GM23338 (cell line): ENCODE measurements at regions not wholly inside any gene's neighbourhood (a gene's known extent, or its start where the extent isn't known, plus 50 kb on each side); places are given as distances from the start of the nearest gene placed in this dataset.
"Not testable (repeated sequence)": the region's sequence is repeated elsewhere in the genome, so short reads cannot be mapped to it uniquely, and the experiment has no call there.

ENCODE experiments used
- ATAC-seq: fragments of 200-7000 bp; cut with Tn5 transposase; 3 replicates; pipeline ENCODE4 v1.9.1; 2020
- DNase-seq: peaks from one replicate; pipeline ENCODE4 v3.0.0-alpha.2; 2015; ENCODE audit warnings: low spot score
- H2AFZ ChIP-seq: fragments of 200-600 bp; sonication (generic); 2 replicates; pipeline ENCODE4 v1.8.0; 2016; ENCODE audit warnings: antibody characterized with exemption, mild to moderate bottlenecking, moderate library complexity
- H3F3A ChIP-seq: fragments of 200-600 bp; sonication (generic); replicated peaks from 2 replicates; pipeline ENCODE4 v1.8.0; 2017; ENCODE audit warnings: antibody characterized with exemption, mixed run types, low read depth
- H3K27ac ChIP-seq: fragments of 200-600 bp; sonication (generic); 2 replicates; pipeline ENCODE4 v1.6.1; 2016; ENCODE audit warnings: low read depth
- H3K27me3 ChIP-seq: fragments of 200-600 bp; sonication (generic); 2 replicates; pipeline ENCODE4 v1.8.0; 2016; ENCODE audit warnings: mild to moderate bottlenecking, mixed run types, moderate library complexity; ENCODE audit not compliant: insufficient read depth
- H3K36me3 ChIP-seq: fragments of 200-600 bp; sonication (generic); 2 replicates; pipeline ENCODE4 v1.8.0; 2016; ENCODE audit warnings: mild to moderate bottlenecking; ENCODE audit not compliant: insufficient read depth
- H3K4me1 ChIP-seq: fragments of 200-600 bp; sonication (generic); 2 replicates; pipeline ENCODE4 v1.8.0; 2016; ENCODE audit warnings: mild to moderate bottlenecking, moderate library complexity; ENCODE audit not compliant: insufficient read depth
- H3K4me2 ChIP-seq: fragments of 200-600 bp; sonication (generic); 2 replicates; pipeline ENCODE4 v1.7.1; 2017; ENCODE audit warnings: mixed run types
- H3K4me3 ChIP-seq: fragments of 200-600 bp; sonication (generic); 2 replicates; pipeline ENCODE4 v1.6.1; 2016; ENCODE audit warnings: mixed run types
- H3K79me2 ChIP-seq: fragments of 200-600 bp; sonication (generic); replicated peaks from 2 replicates; pipeline ENCODE4 v1.8.0; 2017; ENCODE audit warnings: mild to moderate bottlenecking; ENCODE audit not compliant: insufficient read depth
- H3K9me2 ChIP-seq: fragments of 200-600 bp; sonication (generic); 2 replicates; pipeline ENCODE4 v1.8.0; 2017; ENCODE audit not compliant: insufficient read depth
- H4K20me1 ChIP-seq: fragments of 200-600 bp; sonication (generic); replicated peaks from 2 replicates; pipeline ENCODE4 v1.8.0; 2017; ENCODE audit warnings: mild to moderate bottlenecking; ENCODE audit not compliant: insufficient read depth
- H3K27ac Mint-ChIP-seq: 2 replicates; pipeline ENCODE4 v1.8.0; 2020; ENCODE audit warnings: inconsistent platforms, mild to moderate bottlenecking, moderate library complexity, mixed read lengths
- H3K27me3 Mint-ChIP-seq: 3 replicates; pipeline ENCODE4 v1.8.0; 2022; ENCODE audit warnings: low read depth, mild to moderate bottlenecking, moderate library complexity, mixed read lengths, inconsistent platforms; ENCODE audit not compliant: insufficient read depth, poor library complexity
- H3K36me3 Mint-ChIP-seq: 3 replicates; pipeline ENCODE4 v1.8.0; 2021; ENCODE audit warnings: low read depth, mild to moderate bottlenecking, inconsistent platforms, moderate library complexity, mixed read lengths
- H3K4me1 Mint-ChIP-seq: 3 replicates; pipeline ENCODE4 v1.8.0; 2020; ENCODE audit warnings: mild to moderate bottlenecking, inconsistent platforms, mixed read lengths
- H3K4me3 Mint-ChIP-seq: 3 replicates; pipeline ENCODE4 v1.8.0; 2021; ENCODE audit warnings: moderate library complexity, mild to moderate bottlenecking, inconsistent platforms, mixed read lengths
- H3K9me3 Mint-ChIP-seq: 3 replicates; pipeline ENCODE4 v1.8.0; 2020; ENCODE audit warnings: moderate library complexity, mild to moderate bottlenecking, inconsistent platforms, mixed read lengths
- CREB1 ChIP-seq: fragments of 250-450 bp; sonication (Bioruptor Pico); IDR thresholded peaks from 2 replicates; pipeline ENCODE4 v1.5.0; 2020; ENCODE audit warnings: low read depth, mild to moderate bottlenecking, moderate library complexity
- EZH2 ChIP-seq: fragments of 200-600 bp; sonication (generic); IDR thresholded peaks from one replicate; pipeline ENCODE4 v1.8.0; 2017; ENCODE audit warnings: antibody characterized with exemption, mild to moderate bottlenecking, low read depth; ENCODE audit not compliant: unreplicated experiment
- EZH2phosphoT487 ChIP-seq: fragments of 200-600 bp; sonication (generic); IDR thresholded peaks from one replicate; pipeline ENCODE4 v1.8.1; 2018; ENCODE audit warnings: antibody characterized with exemption; ENCODE audit not compliant: unreplicated experiment
- JUNB ChIP-seq: IDR thresholded peaks from one replicate; pipeline ENCODE4 v1.6.1; 2016; ENCODE audit warnings: antibody characterized with exemption; ENCODE audit not compliant: unreplicated experiment
- NANOG ChIP-seq: IDR thresholded peaks from 2 replicates; pipeline ENCODE4 v1.6.1; 2016; ENCODE audit warnings: antibody characterized with exemption, borderline replicate concordance
- POLR2AphosphoS5 ChIP-seq: IDR thresholded peaks from 2 replicates; pipeline ENCODE4 v1.6.1; 2016; ENCODE audit warnings: antibody characterized with exemption, low read depth
- STAT1 ChIP-seq: IDR thresholded peaks from one replicate; pipeline ENCODE4 v1.6.1; 2016; ENCODE audit warnings: antibody characterized with exemption; ENCODE audit not compliant: unreplicated experiment
- ZNF114 ChIP-seq: fragments of 250-450 bp; sonication (Bioruptor Pico); IDR thresholded peaks from 2 replicates; pipeline ENCODE4 v1.5.0; 2020; ENCODE audit warnings: mild to moderate bottlenecking, moderate library complexity
- ZNF331 ChIP-seq: fragments of 250-450 bp; sonication (Bioruptor Pico); IDR thresholded peaks from 2 replicates; pipeline ENCODE4 v1.5.0; 2020; ENCODE audit warnings: low read depth, mild to moderate bottlenecking, moderate library complexity
- TF ChIP-seq, protein P1 (sequence below), 2 experiments: fragments of 200-600 bp in 1 of 2; sonication (generic) in 1 of 2; conservative IDR thresholded peaks; 2 replicates each; pipeline versions ENCODE4 v1.5.1 to v1.6.1; 2016 to 2017; ENCODE audit warnings: antibody characterized with exemption in 2 of 2, low read depth in 2 of 2, mild to moderate bottlenecking in 2 of 2, moderate library complexity in 1 of 2
- TF ChIP-seq, protein P2 (sequence below): IDR thresholded peaks from 2 replicates; pipeline ENCODE4 v1.6.1; 2016; ENCODE audit warnings: antibody characterized with exemption
- TF ChIP-seq, protein P3 (sequence below): IDR thresholded peaks from one replicate; pipeline ENCODE4 v1.6.1; 2018; ENCODE audit warnings: antibody characterized with exemption; ENCODE audit not compliant: unreplicated experiment

DNA sequence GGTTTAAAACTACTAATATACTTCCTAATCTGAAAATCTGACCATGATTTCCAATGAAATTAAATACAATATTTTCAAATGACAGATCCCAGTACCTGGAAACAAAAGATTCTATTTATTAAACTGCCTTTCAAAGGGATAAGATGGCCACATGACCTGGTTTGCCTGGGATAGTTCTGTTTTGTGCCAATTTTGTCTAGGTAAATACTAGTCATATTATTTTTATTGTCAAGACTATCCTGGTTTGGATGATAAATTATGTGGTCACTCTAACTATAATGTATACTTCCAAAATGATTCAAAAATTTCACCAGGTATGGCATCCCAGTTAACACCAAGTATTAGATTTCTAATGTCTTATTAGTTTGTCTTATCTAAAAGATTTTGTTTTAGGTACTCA, 222.5 kb upstream of the TTC29 start:
- not testable (repeated sequence) for H3K9me2 ChIP-seq, H3K36me3 Mint-ChIP-seq, DNase-seq, H3K4me1 ChIP-seq, H3K4me3 Mint-ChIP-seq, H3F3A ChIP-seq, H3K36me3 ChIP-seq, H2AFZ ChIP-seq, H3K27me3 ChIP-seq, H3K27ac ChIP-seq, H3K27ac Mint-ChIP-seq, H3K9me3 Mint-ChIP-seq, H3K4me3 ChIP-seq, ATAC-seq, H3K4me1 Mint-ChIP-seq, H3K27me3 Mint-ChIP-seq, H4K20me1 ChIP-seq, H3K79me2 ChIP-seq, H3K4me2 ChIP-seq

DNA sequence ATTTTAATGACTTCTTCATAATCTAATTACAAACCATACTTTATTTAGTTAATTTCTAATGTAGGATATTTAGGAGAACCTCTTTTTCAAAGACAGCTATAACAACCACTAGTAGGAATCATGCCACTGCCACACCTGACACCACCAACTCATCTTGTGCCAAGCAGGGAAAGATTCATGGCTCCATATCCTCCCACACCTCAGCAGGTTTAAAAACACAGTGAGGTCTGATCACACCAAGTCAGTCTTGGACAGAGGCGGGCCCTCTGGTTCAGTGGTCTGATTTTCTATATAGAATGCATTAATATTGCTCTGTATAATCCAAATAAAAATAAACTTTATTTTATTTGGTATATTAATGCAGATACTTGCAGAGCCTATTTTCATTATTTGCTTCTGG, 227.7 kb upstream of the TTC29 start:
- Mint-ChIP-seq H3K4me3 (no peak overlapping the region), H3K36me3 (no peaks in the 10 kb centered on the region), H3K27ac (no peak overlapping the region), H3K27me3 (no peaks in the 10 kb centered on the region), H3K9me3 (no peaks in the 10 kb centered on the region), H3K4me1 (peaks cover 8% of the 10 kb centered on the region; the same call in 2 of the 3 replicates)
- no peaks in the 10 kb centered on the region for H3K27me3 ChIP-seq
- no peaks in the 10 kb centered on the region for H3F3A ChIP-seq
- H3K27ac ChIP-seq = no peak overlapping the region
- no peaks in the 10 kb centered on the region for H3K9me2 ChIP-seq
- H4K20me1 ChIP-seq = no peaks in the 10 kb centered on the region
- no peak for DNase-seq
- H3K79me2 ChIP-seq = no peaks in the 10 kb centered on the region
- no peaks in the 10 kb centered on the region for H3K4me1 ChIP-seq
- no peaks in the 10 kb centered on the region for H3K36me3 ChIP-seq
- no peak overlapping the region for H3K4me3 ChIP-seq
- no peak for ATAC-seq
- no peak overlapping the region for H3K4me2 ChIP-seq
- no peak overlapping the region for H2AFZ ChIP-seq
- TF ChIP-seq CREB1 (CRISPR knock-in tag) (no peak), ZNF114 (no peak), EZH2 (no peak), NANOG (no peak), JUNB (no peak), POLR2AphosphoS5 (no peak), EZH2phosphoT487 (no peak), ZNF331 (CRISPR knock-in tag) (no peak), STAT1 (no peak)
- TF ChIP-seq, protein P1, sequence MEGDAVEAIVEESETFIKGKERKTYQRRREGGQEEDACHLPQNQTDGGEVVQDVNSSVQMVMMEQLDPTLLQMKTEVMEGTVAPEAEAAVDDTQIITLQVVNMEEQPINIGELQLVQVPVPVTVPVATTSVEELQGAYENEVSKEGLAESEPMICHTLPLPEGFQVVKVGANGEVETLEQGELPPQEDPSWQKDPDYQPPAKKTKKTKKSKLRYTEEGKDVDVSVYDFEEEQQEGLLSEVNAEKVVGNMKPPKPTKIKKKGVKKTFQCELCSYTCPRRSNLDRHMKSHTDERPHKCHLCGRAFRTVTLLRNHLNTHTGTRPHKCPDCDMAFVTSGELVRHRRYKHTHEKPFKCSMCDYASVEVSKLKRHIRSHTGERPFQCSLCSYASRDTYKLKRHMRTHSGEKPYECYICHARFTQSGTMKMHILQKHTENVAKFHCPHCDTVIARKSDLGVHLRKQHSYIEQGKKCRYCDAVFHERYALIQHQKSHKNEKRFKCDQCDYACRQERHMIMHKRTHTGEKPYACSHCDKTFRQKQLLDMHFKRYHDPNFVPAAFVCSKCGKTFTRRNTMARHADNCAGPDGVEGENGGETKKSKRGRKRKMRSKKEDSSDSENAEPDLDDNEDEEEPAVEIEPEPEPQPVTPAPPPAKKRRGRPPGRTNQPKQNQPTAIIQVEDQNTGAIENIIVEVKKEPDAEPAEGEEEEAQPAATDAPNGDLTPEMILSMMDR (conservative IDR thresholded peaks at IDR 0.05; ENCODE audit: low read depth in 2 of 2) = no peak
- TF ChIP-seq, protein P2, sequence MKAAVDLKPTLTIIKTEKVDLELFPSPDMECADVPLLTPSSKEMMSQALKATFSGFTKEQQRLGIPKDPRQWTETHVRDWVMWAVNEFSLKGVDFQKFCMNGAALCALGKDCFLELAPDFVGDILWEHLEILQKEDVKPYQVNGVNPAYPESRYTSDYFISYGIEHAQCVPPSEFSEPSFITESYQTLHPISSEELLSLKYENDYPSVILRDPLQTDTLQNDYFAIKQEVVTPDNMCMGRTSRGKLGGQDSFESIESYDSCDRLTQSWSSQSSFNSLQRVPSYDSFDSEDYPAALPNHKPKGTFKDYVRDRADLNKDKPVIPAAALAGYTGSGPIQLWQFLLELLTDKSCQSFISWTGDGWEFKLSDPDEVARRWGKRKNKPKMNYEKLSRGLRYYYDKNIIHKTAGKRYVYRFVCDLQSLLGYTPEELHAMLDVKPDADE = no peak
- TF ChIP-seq, protein P3, sequence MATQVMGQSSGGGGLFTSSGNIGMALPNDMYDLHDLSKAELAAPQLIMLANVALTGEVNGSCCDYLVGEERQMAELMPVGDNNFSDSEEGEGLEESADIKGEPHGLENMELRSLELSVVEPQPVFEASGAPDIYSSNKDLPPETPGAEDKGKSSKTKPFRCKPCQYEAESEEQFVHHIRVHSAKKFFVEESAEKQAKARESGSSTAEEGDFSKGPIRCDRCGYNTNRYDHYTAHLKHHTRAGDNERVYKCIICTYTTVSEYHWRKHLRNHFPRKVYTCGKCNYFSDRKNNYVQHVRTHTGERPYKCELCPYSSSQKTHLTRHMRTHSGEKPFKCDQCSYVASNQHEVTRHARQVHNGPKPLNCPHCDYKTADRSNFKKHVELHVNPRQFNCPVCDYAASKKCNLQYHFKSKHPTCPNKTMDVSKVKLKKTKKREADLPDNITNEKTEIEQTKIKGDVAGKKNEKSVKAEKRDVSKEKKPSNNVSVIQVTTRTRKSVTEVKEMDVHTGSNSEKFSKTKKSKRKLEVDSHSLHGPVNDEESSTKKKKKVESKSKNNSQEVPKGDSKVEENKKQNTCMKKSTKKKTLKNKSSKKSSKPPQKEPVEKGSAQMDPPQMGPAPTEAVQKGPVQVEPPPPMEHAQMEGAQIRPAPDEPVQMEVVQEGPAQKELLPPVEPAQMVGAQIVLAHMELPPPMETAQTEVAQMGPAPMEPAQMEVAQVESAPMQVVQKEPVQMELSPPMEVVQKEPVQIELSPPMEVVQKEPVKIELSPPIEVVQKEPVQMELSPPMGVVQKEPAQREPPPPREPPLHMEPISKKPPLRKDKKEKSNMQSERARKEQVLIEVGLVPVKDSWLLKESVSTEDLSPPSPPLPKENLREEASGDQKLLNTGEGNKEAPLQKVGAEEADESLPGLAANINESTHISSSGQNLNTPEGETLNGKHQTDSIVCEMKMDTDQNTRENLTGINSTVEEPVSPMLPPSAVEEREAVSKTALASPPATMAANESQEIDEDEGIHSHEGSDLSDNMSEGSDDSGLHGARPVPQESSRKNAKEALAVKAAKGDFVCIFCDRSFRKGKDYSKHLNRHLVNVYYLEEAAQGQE = no peak
